Psoas muscle (tissue), 7 donors: ENCODE measurements at regions not wholly inside any gene's neighbourhood (a gene's known extent, or its start where the extent isn't known, plus 50 kb on each side); places are given as distances from the start of the nearest gene placed in this dataset.

Experiments used
- ATAC-seq, 4 donors: fragments of 200-7000 bp; cut with Tn5 transposase; one replicate each; pipeline ENCODE4 v1.9.1; 2020; ENCODE audit warnings: moderate library complexity in 3 of 4, mild to moderate bottlenecking in 2 of 4
- DNase-seq, 2 donors: peaks; one replicate each; pipeline ENCODE4 v3.0.0-alpha.2; 2020
- H3K27ac ChIP-seq: fragments of 200-600 bp; one replicate; pipeline ENCODE4 v1.8.0; 2022
- H3K27me3 ChIP-seq, 3 donors: fragments of 200-600 bp in 1 of 3; one replicate each; pipeline versions ENCODE4 v1.6.1 to v1.8.0; 2013 to 2022; ENCODE audit warnings: low read length in 2 of 3, mild to moderate bottlenecking in 2 of 3, moderate library complexity in 1 of 3; ENCODE audit not compliant: insufficient read depth in 3 of 3
- H3K36me3 ChIP-seq, 2 donors: fragments of 200-600 bp in 1 of 2; one replicate each; pipeline versions ENCODE4 v1.6.1 to v1.8.0; 2013 to 2022; ENCODE audit warnings: low read depth in 1 of 2, mild to moderate bottlenecking in 1 of 2, moderate library complexity in 1 of 2; ENCODE audit not compliant: insufficient read depth in 1 of 2
- H3K4me1 ChIP-seq: fragments of 200-600 bp; one replicate; pipeline ENCODE4 v1.8.0; 2022
- H3K4me3 ChIP-seq: fragments of 200-600 bp; one replicate; pipeline ENCODE4 v1.8.0; 2022; ENCODE audit warnings: mild to moderate bottlenecking
- H3K9me3 ChIP-seq: fragments of 200-600 bp; one replicate; pipeline ENCODE4 v1.8.0; 2022
- CTCF ChIP-seq: fragments of 200-600 bp; IDR thresholded peaks from one replicate; pipeline ENCODE4 v1.8.0; 2022; ENCODE audit warnings: antibody characterized with exemption
- WGBS, 3 donors: extraction: QIAGEN DNeasy Blood & Tissue Kit; methylation state at CpG; one replicate each; pipeline versions ENCODE4 v1.1.6 to v1.1.7; 2013; 5-methylcytosine and 5-hydroxymethylcytosine counted together
- intact Hi-C, 2 donors: fragments of 100-400 bp; cut with DNase I; formaldehyde crosslinking; loops; one replicate each; pipeline versions ENCODE4 v1.11.0 to v1.14.2; 2022
- donor health status: healthy with polysubstance abuse.
- donor health status: DM: no; HTN: no; CAD: no; lungs with moderate emphysema.
- donor health status: Bipolar disorder and iron deficiency.
- donor health status: healthy.
- donor health status: DM: yes; HTN: yes; CAD: no.
- donor health status: DM: no; HTN: no; CAD: no.
- donor health status: DM: yes; HTN: yes; CAD: no.

- H3K4me3 ChIP-seq: no peak overlapping the region
- H3K36me3 ChIP-seq: no peaks in the 10 kb centered on the region
- H3K9me3 ChIP-seq: no peaks in the 10 kb centered on the region
- ATAC-seq (no peak), DNase-seq (no peak)
- no peak overlapping the region for H3K27ac ChIP-seq
- WGBS, 3 donors: 44 to 68% (median 55%) methylated on average over 8 of the region's 8 CpGs
- TF ChIP-seq CTCF: no peak
- peaks cover 0 to 1% (median 0%) of the 10 kb centered on the region in 3 donors for H3K27me3 ChIP-seq
- no peaks in the 10 kb centered on the region for H3K4me1 ChIP-seq
- intact Hi-C loops: no loop called here
These were observed 530.3 kb downstream of the TCERG1L start for GRCh38 chr10:130781206-130781605.

GRCh38 chr10:130781623-130782022 is 529.9 kb downstream of the TCERG1L start:
- H3K9me3 ChIP-seq: no peaks in the 10 kb centered on the region
- DNase-seq (no peak), ATAC-seq (no peak)
- TF ChIP-seq CTCF: no peak
- intact Hi-C loops: no loop called here
- no peaks in the 10 kb centered on the region for H3K4me1 ChIP-seq
- peaks cover 0 to 1% (median 0%) of the 10 kb centered on the region in 3 donors for H3K27me3 ChIP-seq
- H3K4me3 ChIP-seq: no peak overlapping the region
- H3K36me3 ChIP-seq: no peaks in the 10 kb centered on the region
- no peak overlapping the region for H3K27ac ChIP-seq
- WGBS, 3 donors: 79 to 82% (median 79%) methylated on average over 7 of the region's 7 CpGs

GRCh38 chr10:130782467-130782866 is 529.1 kb downstream of the TCERG1L start:
- no peak overlapping the region for H3K4me3 ChIP-seq
- H3K36me3 ChIP-seq: no peaks in the 10 kb centered on the region
- WGBS, 3 donors: 44 to 48% (median 45%) methylated on average over 11 of the region's 11 CpGs
- no peaks in the 10 kb centered on the region for H3K4me1 ChIP-seq
- no peaks in the 10 kb centered on the region for H3K9me3 ChIP-seq
- DNase-seq (no peak), ATAC-seq (no peak)
- no peak for TF ChIP-seq CTCF
- intact Hi-C loops: no loop called here
- peaks cover 0 to 1% (median 0%) of the 10 kb centered on the region in 3 donors for H3K27me3 ChIP-seq
- H3K27ac ChIP-seq: no peak overlapping the region

GRCh38 chr10:130784326-130784725 is 527.2 kb downstream of the TCERG1L start:
- H3K4me3 ChIP-seq: no peak overlapping the region
- intact Hi-C loops: no loop called here
- H3K4me1 ChIP-seq: no peaks in the 10 kb centered on the region
- no peaks in the 10 kb centered on the region for H3K27me3 ChIP-seq
- no peak for DNase-seq
- TF ChIP-seq CTCF: no peak
- no peak for ATAC-seq
- H3K27ac ChIP-seq: no peak overlapping the region
- no peaks in the 10 kb centered on the region for H3K36me3 ChIP-seq
- H3K9me3 ChIP-seq: no peaks in the 10 kb centered on the region
- 87 to 95% (median 90%) methylated on average over 9 to 12 of the region's 12 CpGs for WGBS, 3 donors

- Histone ChIP-seq H3K4me3 (no peak overlapping the region), H3K36me3 (no peaks in the 10 kb centered on the region), H3K27me3 (peaks cover 0 to 2% (median 0%) of the 10 kb centered on the region in 3 donors), H3K27ac (no peak overlapping the region), H3K9me3 (no peaks in the 10 kb centered on the region), H3K4me1 (no peaks in the 10 kb centered on the region)
- intact Hi-C loops: no loop called here
- no peak for TF ChIP-seq CTCF
- no peak for DNase-seq
- WGBS, 3 donors: 79 to 82% (median 81%) methylated on average over 15 to 20 of the region's 20 CpGs
- ATAC-seq: no peak
These were observed 525.1 kb downstream of the TCERG1L start for GRCh38 chr10:130786365-130786966.
